ENCODE measurements at regions not wholly inside any gene's neighbourhood (a gene's known extent, or its start where the extent isn't known, plus 50 kb on each side); places are given as distances from the start of the nearest gene placed in this dataset.

GRCh38 chr5:11955331-11955730, 51.1 kb upstream of the CTNND2 start:
- TF ChIP-seq CTCF (IDR thresholded peaks at IDR 0.05; ENCODE audit: insufficient read depth, low read length), result no peak
- TF ChIP-seq POLR2AphosphoS5 (IDR thresholded peaks at IDR 0.05; ENCODE audit: low read depth), result no peak
- TF ChIP-seq REST (IDR thresholded peaks at IDR 0.05; ENCODE audit: insufficient replicate concordance, low read depth), result no peak
- TF ChIP-seq GABPA (IDR thresholded peaks at IDR 0.05; ENCODE audit: low read depth), result no peak
- TF ChIP-seq SPI1 (IDR thresholded peaks at IDR 0.05; ENCODE audit: borderline replicate concordance, low read depth), result no peak
